HEK293 (cell line): ENCODE measurements at regions not wholly inside any gene's neighbourhood (a gene's known extent, or its start where the extent isn't known, plus 50 kb on each side); places are given as distances from the start of the nearest gene placed in this dataset.

Experiments
- CTCF ChIA-PET: fragments of 350-600 bp; formaldehyde crosslinking; extraction: SDS; loops from one replicate; lab custom pipeline; 2021; ENCODE audit warnings: antibody characterized with exemption; lab: Yijun Ruan, JAX
- POLR2A ChIA-PET: fragments of 300-600 bp; formaldehyde crosslinking; extraction: SDS; loops from one replicate; lab custom pipeline; 2020; ENCODE audit warnings: antibody characterized with exemption, inconsistent platforms; lab: Yijun Ruan, JAX
- H3K27ac ChIP-seq: fragments of 200-500 bp; sonication (Bioruptor generic); 2 replicates; pipeline ENCODE4 v1.5.1; 2014; ENCODE audit warnings: low read depth, low read length, control low read depth, inconsistent platforms; ENCODE audit errors: extremely low read depth
- H3K36me3 ChIP-seq, 2 experiments: fragments of 200-500 bp in 1 of 2; sonication (Bioruptor generic) in 1 of 2; 1 replicate in 1 of 2; 2 replicates in 1 of 2; pipeline ENCODE4 v1.5.1; 2014 to 2017; ENCODE audit warnings: inconsistent platforms in 2 of 2, low read length in 2 of 2; ENCODE audit not compliant: control insufficient read depth in 2 of 2, insufficient read depth in 1 of 2
- H3K4me1 ChIP-seq: fragments of 200-500 bp; sonication (Bioruptor generic); 2 replicates; pipeline ENCODE4 v1.5.1; 2014; ENCODE audit warnings: mild to moderate bottlenecking, low read length, inconsistent platforms; ENCODE audit not compliant: control insufficient read depth, insufficient read depth
- H3K4me3 ChIP-seq: 2 replicates; pipeline ENCODE4 v1.5.1; 2011; ENCODE audit warnings: low read depth, mild to moderate bottlenecking, control low read depth, low read length, moderate library complexity
- H3K9me3 ChIP-seq: fragments of 200-500 bp; sonication (Bioruptor generic); 2 replicates; pipeline ENCODE4 v1.5.1; 2014; ENCODE audit warnings: low read depth, low read length, inconsistent platforms; ENCODE audit not compliant: control insufficient read depth, insufficient read depth
- BCL11B ChIP-seq: fragments of 450-650 bp; formaldehyde crosslinking; IDR thresholded peaks from 2 replicates; pipeline ENCODE4 v1.5.1; 2016; ENCODE audit warnings: low read depth, missing biosample characterization, missing genetic modification characterization
- KLF10 ChIP-seq: fragments of 450-650 bp; IDR thresholded peaks from 2 replicates; pipeline ENCODE4 v1.5.1; 2018; ENCODE audit warnings: missing biosample characterization, mild to moderate bottlenecking, missing genetic modification characterization
- PRDM1 ChIP-seq: fragments of 450-650 bp; formaldehyde crosslinking; IDR thresholded peaks from 2 replicates; pipeline ENCODE4; 2016; ENCODE audit warnings: missing biosample characterization, missing genetic modification characterization
- YY2 ChIP-seq: fragments of 450-650 bp; formaldehyde crosslinking; IDR thresholded peaks from 2 replicates; pipeline ENCODE4 v1.5.1; 2016; ENCODE audit warnings: missing biosample characterization, missing genetic modification characterization
- ZBTB11 ChIP-seq: fragments of 450-650 bp; formaldehyde crosslinking; conservative IDR thresholded peaks from 2 replicates; pipeline ENCODE4 v1.5.1; 2016; ENCODE audit warnings: low read depth, missing biosample characterization, missing genetic modification characterization
- ZBTB17 ChIP-seq: fragments of 450-650 bp; formaldehyde crosslinking; IDR thresholded peaks from 2 replicates; pipeline ENCODE4 v1.5.1; 2016; ENCODE audit warnings: missing biosample characterization, missing genetic modification characterization
- ZBTB44 ChIP-seq: fragments of 450-650 bp; IDR thresholded peaks from 2 replicates; pipeline ENCODE4 v1.5.1; 2018; ENCODE audit warnings: missing biosample characterization, mild to moderate bottlenecking, missing genetic modification characterization
- ZBTB8A ChIP-seq: fragments of 450-650 bp; formaldehyde crosslinking; IDR thresholded peaks from 2 replicates; pipeline ENCODE4 v1.5.1; 2016; ENCODE audit warnings: missing biosample characterization, missing genetic modification characterization
- ZNF16 ChIP-seq: fragments of 450-650 bp; formaldehyde crosslinking; IDR thresholded peaks from 2 replicates; pipeline ENCODE4 v1.5.1; 2016; ENCODE audit warnings: low read depth, missing biosample characterization, missing genetic modification characterization
- ZNF48 ChIP-seq: fragments of 450-650 bp; formaldehyde crosslinking; IDR thresholded peaks from 2 replicates; pipeline ENCODE4 v1.5.1; 2016; ENCODE audit warnings: missing biosample characterization, missing genetic modification characterization
- ZNF621 ChIP-seq: fragments of 450-650 bp; formaldehyde crosslinking; IDR thresholded peaks from 2 replicates; pipeline ENCODE4 v1.5.1; 2017; ENCODE audit warnings: missing biosample characterization, missing genetic modification characterization
- ZNF777 ChIP-seq: fragments of 450-650 bp; formaldehyde crosslinking; IDR thresholded peaks from 2 replicates; pipeline ENCODE4 v1.5.1; 2017; ENCODE audit warnings: missing biosample characterization, missing genetic modification characterization, borderline replicate concordance
- TF ChIP-seq, protein P1 (sequence below): fragments of 450-650 bp; formaldehyde crosslinking; IDR thresholded peaks from 2 replicates; pipeline ENCODE4 v1.5.1; 2016; ENCODE audit warnings: missing biosample characterization, missing genetic modification characterization, low read depth
- TF ChIP-seq, protein P2 (sequence below): fragments of 450-650 bp; formaldehyde crosslinking; IDR thresholded peaks from 2 replicates; pipeline ENCODE4 v1.5.1; 2016; ENCODE audit warnings: missing biosample characterization, missing genetic modification characterization

- TF ChIP-seq PRDM1 (tag by site-specific recombination) (no peak), BCL11B (tag by site-specific recombination) (no peak)
Measured at GRCh38 chr4:178082906-178083305, 640.7 kb upstream of the AGA start (continued).

DNA sequence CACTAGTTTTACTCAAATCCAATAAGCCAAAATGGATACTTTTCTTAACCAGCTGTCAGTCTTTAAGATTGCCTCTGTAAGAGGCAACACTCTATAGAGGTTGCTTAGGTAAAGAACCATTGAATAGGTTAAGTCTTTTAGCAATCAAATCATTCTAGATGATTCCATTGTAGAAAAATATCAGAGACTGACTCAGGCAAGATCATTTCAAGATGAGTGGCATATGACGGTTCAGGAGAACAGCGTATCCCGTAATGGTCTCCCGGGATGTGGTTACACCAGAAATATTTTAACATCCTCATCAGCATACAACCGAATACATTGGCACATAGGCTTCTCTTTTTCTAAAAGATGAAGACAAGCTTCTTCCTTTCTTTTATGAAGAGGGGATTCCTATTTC, 641.7 kb upstream of the AGA start:
- TF ChIP-seq, protein P1, sequence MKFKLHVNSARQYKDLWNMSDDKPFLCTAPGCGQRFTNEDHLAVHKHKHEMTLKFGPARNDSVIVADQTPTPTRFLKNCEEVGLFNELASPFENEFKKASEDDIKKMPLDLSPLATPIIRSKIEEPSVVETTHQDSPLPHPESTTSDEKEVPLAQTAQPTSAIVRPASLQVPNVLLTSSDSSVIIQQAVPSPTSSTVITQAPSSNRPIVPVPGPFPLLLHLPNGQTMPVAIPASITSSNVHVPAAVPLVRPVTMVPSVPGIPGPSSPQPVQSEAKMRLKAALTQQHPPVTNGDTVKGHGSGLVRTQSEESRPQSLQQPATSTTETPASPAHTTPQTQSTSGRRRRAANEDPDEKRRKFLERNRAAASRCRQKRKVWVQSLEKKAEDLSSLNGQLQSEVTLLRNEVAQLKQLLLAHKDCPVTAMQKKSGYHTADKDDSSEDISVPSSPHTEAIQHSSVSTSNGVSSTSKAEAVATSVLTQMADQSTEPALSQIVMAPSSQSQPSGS = no peak
- TF ChIP-seq YY2 (tag by site-specific recombination) (no peak), ZBTB8A (no peak)
- no peaks in the 10 kb centered on the region for H3K4me1 ChIP-seq

GRCh38 chr4:178086320-178086719, 644.1 kb upstream of the AGA start:
- TF ChIP-seq ZNF48 (no peak), ZBTB11 (no peak), KLF10 (tag by site-specific recombination) (no peak), ZNF621 (tag by site-specific recombination) (no peak), ZBTB17 (tag by site-specific recombination) (no peak), ZNF16 (tag by site-specific recombination) (no peak), ZNF777 (no peak), ZBTB44 (tag by site-specific recombination) (no peak)
- TF ChIP-seq, protein P2, sequence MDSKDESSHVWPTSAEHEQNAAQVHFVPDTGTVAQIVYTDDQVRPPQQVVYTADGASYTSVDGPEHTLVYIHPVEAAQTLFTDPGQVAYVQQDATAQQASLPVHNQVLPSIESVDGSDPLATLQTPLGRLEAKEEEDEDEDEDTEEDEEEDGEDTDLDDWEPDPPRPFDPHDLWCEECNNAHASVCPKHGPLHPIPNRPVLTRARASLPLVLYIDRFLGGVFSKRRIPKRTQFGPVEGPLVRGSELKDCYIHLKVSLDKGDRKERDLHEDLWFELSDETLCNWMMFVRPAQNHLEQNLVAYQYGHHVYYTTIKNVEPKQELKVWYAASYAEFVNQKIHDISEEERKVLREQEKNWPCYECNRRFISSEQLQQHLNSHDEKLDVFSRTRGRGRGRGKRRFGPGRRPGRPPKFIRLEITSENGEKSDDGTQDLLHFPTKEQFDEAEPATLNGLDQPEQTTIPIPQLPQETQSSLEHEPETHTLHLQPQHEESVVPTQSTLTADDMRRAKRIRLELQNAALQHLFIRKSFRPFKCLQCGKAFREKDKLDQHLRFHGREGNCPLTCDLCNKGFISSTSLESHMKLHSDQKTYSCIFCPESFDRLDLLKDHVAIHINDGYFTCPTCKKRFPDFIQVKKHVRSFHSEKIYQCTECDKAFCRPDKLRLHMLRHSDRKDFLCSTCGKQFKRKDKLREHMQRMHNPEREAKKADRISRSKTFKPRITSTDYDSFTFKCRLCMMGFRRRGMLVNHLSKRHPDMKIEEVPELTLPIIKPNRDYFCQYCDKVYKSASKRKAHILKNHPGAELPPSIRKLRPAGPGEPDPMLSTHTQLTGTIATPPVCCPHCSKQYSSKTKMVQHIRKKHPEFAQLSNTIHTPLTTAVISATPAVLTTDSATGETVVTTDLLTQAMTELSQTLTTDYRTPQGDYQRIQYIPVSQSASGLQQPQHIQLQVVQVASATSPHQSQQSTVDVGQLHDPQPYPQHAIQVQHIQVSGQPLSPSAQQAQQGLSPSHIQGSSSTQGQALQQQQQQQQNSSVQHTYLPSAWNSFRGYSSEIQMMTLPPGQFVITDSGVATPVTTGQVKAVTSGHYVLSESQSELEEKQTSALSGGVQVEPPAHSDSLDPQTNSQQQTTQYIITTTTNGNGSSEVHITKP (tag by site-specific recombination) = no peak
- POLR2A ChIA-PET = no interaction called here
- Histone ChIP-seq H3K27ac (no peak overlapping the region), H3K9me3 (no peaks in the 10 kb centered on the region), H3K4me1 (no peaks in the 10 kb centered on the region), H3K36me3 (no peaks in the 10 kb centered on the region), H3K4me3 (no peak overlapping the region)
- CTCF ChIA-PET = interaction anchor here (0.5 to 0.9 kb wide), 2 partner anchors 38 to 956 kb away, joined by 3 read pairs; no protein-coding TSS in a partner anchor

More for the DNA sequence above, 641.7 kb upstream of the AGA start:
- ChIA-PET CTCF (no interaction called here), POLR2A (no interaction called here)
- H3K27ac ChIP-seq = no peak overlapping the region
- no peaks in the 10 kb centered on the region for H3K9me3 ChIP-seq
- no peak overlapping the region for H3K4me3 ChIP-seq
- no peaks in the 10 kb centered on the region for H3K36me3 ChIP-seq
